ENCODE measurements at regions not wholly inside any gene's neighbourhood (a gene's known extent, or its start where the extent isn't known, plus 50 kb on each side); places are given as distances from the start of the nearest gene placed in this dataset.

DNA sequence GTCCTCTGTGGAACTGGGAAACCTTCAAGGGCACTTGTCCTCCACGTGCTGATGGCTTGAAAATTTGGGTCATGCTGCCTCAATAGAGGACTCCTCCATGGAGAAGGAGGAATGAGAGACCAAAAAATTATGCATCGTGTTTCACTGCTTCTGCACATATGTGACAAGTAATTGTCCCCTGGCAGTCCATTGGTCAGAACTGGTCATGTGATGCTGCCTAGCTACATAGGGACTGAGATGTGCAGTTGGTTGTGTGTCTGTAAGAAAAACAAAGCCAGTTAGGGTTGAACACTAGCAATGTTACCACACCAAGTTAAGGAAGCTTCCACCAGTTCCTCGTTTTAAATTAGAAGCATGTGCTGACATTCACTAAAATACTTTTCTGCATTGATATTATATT is 201.9 kb upstream of the ANKH start:
- dilution Hi-C loops (cut with MboI; ENCODE audit: extremely low pct_ligation_motif_present, low sequenced_read_pairs) = no loop called here
- H4K20me1 ChIP-seq (ENCODE audit: control insufficient read depth, extremely low read depth, insufficient read depth, low read length) = no peaks in the 10 kb centered on the region
- H3K27ac ChIP-seq (ENCODE audit: control insufficient read depth, insufficient read depth, low read length) = no peak overlapping the region
- no peak overlapping the region for H3K4me2 ChIP-seq (ENCODE audit: control insufficient read depth, extremely low read depth, insufficient read depth, low read depth, low read length)
- FAIRE-seq = no peak
- no peaks in the 10 kb centered on the region for H3K27me3 ChIP-seq (ENCODE audit: control insufficient read depth, extremely low read depth, insufficient read depth, low read length)
- no peaks in the 10 kb centered on the region for H3K9me3 ChIP-seq (ENCODE audit: control insufficient read depth, low read depth, low read length)
- H3K36me3 ChIP-seq (ENCODE audit: control insufficient read depth in 2 of 2, extremely low read depth in 1 of 2, insufficient read depth in 2 of 2, low read length in 2 of 2) = no peaks in the 10 kb centered on the region
- H2AFZ ChIP-seq (ENCODE audit: control insufficient read depth, low read length) = no peak overlapping the region
- H3K9ac ChIP-seq (ENCODE audit: control insufficient read depth, extremely low read depth, insufficient read depth, low read length) = no peak overlapping the region
- H3K4me3 ChIP-seq (ENCODE audit: control insufficient read depth in 2 of 3, extremely low read depth in 1 of 3, insufficient read depth in 2 of 3, low read depth in 1 of 3, low read length in 3 of 3) = no peak overlapping the region
- H3K9me1 ChIP-seq (ENCODE audit: control insufficient read depth, extremely low read depth, insufficient read depth, low read length) = no peaks in the 10 kb centered on the region
- H3K4me1 ChIP-seq (ENCODE audit: control insufficient read depth, extremely low read depth, insufficient read depth, low read length) = no peaks in the 10 kb centered on the region
- no peak for TF ChIP-seq EZH2 (IDR thresholded peaks at IDR 0.05; ENCODE audit: low read length)
- TF ChIP-seq, protein P1, sequence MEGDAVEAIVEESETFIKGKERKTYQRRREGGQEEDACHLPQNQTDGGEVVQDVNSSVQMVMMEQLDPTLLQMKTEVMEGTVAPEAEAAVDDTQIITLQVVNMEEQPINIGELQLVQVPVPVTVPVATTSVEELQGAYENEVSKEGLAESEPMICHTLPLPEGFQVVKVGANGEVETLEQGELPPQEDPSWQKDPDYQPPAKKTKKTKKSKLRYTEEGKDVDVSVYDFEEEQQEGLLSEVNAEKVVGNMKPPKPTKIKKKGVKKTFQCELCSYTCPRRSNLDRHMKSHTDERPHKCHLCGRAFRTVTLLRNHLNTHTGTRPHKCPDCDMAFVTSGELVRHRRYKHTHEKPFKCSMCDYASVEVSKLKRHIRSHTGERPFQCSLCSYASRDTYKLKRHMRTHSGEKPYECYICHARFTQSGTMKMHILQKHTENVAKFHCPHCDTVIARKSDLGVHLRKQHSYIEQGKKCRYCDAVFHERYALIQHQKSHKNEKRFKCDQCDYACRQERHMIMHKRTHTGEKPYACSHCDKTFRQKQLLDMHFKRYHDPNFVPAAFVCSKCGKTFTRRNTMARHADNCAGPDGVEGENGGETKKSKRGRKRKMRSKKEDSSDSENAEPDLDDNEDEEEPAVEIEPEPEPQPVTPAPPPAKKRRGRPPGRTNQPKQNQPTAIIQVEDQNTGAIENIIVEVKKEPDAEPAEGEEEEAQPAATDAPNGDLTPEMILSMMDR (optimal IDR thresholded peaks at IDR 0.05 in 1 of 3, IDR thresholded peaks at IDR 0.05 in 1 of 3, conservative IDR thresholded peaks at IDR 0.05 in 1 of 3; ENCODE audit: extremely low read depth in 1 of 3, insufficient read depth in 2 of 3, low read length in 3 of 3) = no peak
- H3K79me2 ChIP-seq (ENCODE audit: control insufficient read depth, insufficient read depth, low read length) = no peaks in the 10 kb centered on the region
- no peak for DNase-seq (ENCODE audit: low read depth, low spot score)

DNA sequence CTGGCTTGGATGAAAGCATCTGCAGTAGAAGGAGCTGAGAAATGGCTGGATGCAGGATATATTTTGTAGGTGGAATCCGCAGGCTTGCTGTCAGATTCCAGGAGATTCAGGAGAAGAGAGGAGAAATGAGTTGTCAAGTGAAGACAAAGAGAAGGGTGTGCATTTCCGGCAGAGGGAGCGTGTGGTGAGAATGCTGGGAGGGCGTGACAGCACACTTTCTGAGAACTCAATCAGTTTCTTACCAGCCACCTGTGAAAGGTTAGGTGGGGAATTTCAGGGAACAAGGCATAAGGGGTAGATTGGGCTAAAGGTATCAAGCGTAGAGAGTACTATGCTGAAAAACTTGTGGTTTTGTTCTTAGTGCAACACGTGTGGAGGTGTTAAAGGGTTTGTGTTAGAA is 199.3 kb upstream of the ANKH start:
- Histone ChIP-seq H3K27me3 (ENCODE audit: control insufficient read depth, extremely low read depth, insufficient read depth, low read length) (no peaks in the 10 kb centered on the region), H3K4me3 (ENCODE audit: control insufficient read depth in 2 of 3, extremely low read depth in 1 of 3, insufficient read depth in 2 of 3, low read depth in 1 of 3, low read length in 3 of 3) (no peak overlapping the region), H3K79me2 (ENCODE audit: control insufficient read depth, insufficient read depth, low read length) (no peaks in the 10 kb centered on the region), H3K9me1 (ENCODE audit: control insufficient read depth, extremely low read depth, insufficient read depth, low read length) (no peaks in the 10 kb centered on the region), H3K9ac (ENCODE audit: control insufficient read depth, extremely low read depth, insufficient read depth, low read length) (no peak overlapping the region), H3K4me2 (ENCODE audit: control insufficient read depth, extremely low read depth, insufficient read depth, low read depth, low read length) (no peak overlapping the region), H3K9me3 (ENCODE audit: control insufficient read depth, low read depth, low read length) (no peaks in the 10 kb centered on the region), H3K36me3 (ENCODE audit: control insufficient read depth in 2 of 2, extremely low read depth in 1 of 2, insufficient read depth in 2 of 2, low read length in 2 of 2) (no peaks in the 10 kb centered on the region), H2AFZ (ENCODE audit: control insufficient read depth, low read length) (no peak overlapping the region), H3K4me1 (ENCODE audit: control insufficient read depth, extremely low read depth, insufficient read depth, low read length) (no peaks in the 10 kb centered on the region), H4K20me1 (ENCODE audit: control insufficient read depth, extremely low read depth, insufficient read depth, low read length) (no peaks in the 10 kb centered on the region), H3K27ac (ENCODE audit: control insufficient read depth, insufficient read depth, low read length) (no peak overlapping the region)
- no peak for DNase-seq (ENCODE audit: low read depth, low spot score)
- no peak for FAIRE-seq
- TF ChIP-seq, protein P1 (optimal IDR thresholded peaks at IDR 0.05 in 1 of 3, IDR thresholded peaks at IDR 0.05 in 1 of 3, conservative IDR thresholded peaks at IDR 0.05 in 1 of 3; ENCODE audit: extremely low read depth in 1 of 3, insufficient read depth in 2 of 3, low read length in 3 of 3) = no peak
- dilution Hi-C loops (cut with MboI; ENCODE audit: extremely low pct_ligation_motif_present, low sequenced_read_pairs) = no loop called here
